Stomach (tissue), 8 donors: ENCODE measurements at regions not wholly inside any gene's neighbourhood (a gene's known extent, or its start where the extent isn't known, plus 50 kb on each side); places are given as distances from the start of the nearest gene placed in this dataset.

Experiments
- DNase-seq, 2 donors: peaks; one replicate each; pipeline versions ENCODE4 v3.0.0 to v3.0.0-alpha.2; 2013 to 2019
- H3K27ac ChIP-seq, 5 donors: fragments of 200-600 bp in 4 of 5; sonication (generic) in 4 of 5; one replicate each; pipeline ENCODE4 v1.5.1; 2013 to 2019; ENCODE audit warnings: mild to moderate bottlenecking in 1 of 5, moderate library complexity in 1 of 5
- H3K27me3 ChIP-seq, 3 donors: fragments of 200-600 bp; sonication (generic); one replicate each; pipeline ENCODE4 v1.5.1; 2017 to 2019; ENCODE audit warnings: mixed run types in 1 of 3
- H3K36me3 ChIP-seq, 4 donors: fragments of 200-600 bp; sonication (generic); 1 replicate in 3 of 4; 2 replicates in 1 of 4; pipeline ENCODE4 v1.5.1; 2016 to 2019
- H3K4me1 ChIP-seq, 4 donors: fragments of 200-600 bp; sonication (generic); one replicate each; pipeline ENCODE4 v1.5.1; 2016 to 2019
- H3K4me3 ChIP-seq, 4 donors: fragments of 200-600 bp; sonication (generic) in 3 of 4; one replicate each; pipeline ENCODE4 v1.5.1; 2016 to 2019; ENCODE audit warnings: mild to moderate bottlenecking in 1 of 4
- H3K9me3 ChIP-seq, 4 donors: fragments of 200-600 bp; sonication (generic); one replicate each; pipeline ENCODE4 v1.5.1; 2016 to 2019
- CTCF ChIP-seq, 7 experiments: fragments of 450-650 bp in 4 of 7; fragments of 200-600 bp in 3 of 7; sonication (generic) in 3 of 7; IDR thresholded peaks; one replicate each; pipeline ENCODE4 v1.5.1; 2016 to 2019; ENCODE audit warnings: antibody characterized with exemption in 7 of 7, control low read depth in 2 of 7, mild to moderate bottlenecking in 1 of 7
- EP300 ChIP-seq: sonication (generic); formaldehyde crosslinking; IDR thresholded peaks from one replicate; pipeline ENCODE4 v1.6.1; 2017; ENCODE audit warnings: antibody characterized with exemption
- POLR2A ChIP-seq, 4 donors: fragments of 450-650 bp; IDR thresholded peaks; one replicate each; pipeline ENCODE4 v1.6.1; 2016; ENCODE audit warnings: antibody characterized with exemption in 4 of 4, control low read depth in 2 of 4, mild to moderate bottlenecking in 1 of 4, moderate library complexity in 1 of 4
- POLR2AphosphoS5 ChIP-seq, 3 donors: sonication (generic); formaldehyde crosslinking; IDR thresholded peaks; one replicate each; pipeline ENCODE4 v1.6.1; 2016; ENCODE audit warnings: antibody characterized with exemption in 3 of 3
- WGBS, 5 donors: extraction: QIAGEN DNeasy Blood & Tissue Kit in 3 of 5; methylation state at CpG; one replicate each; pipeline versions ENCODE4 v1.1.5 to v1.1.7; 2013 to 2018; 5-methylcytosine and 5-hydroxymethylcytosine counted together
- intact Hi-C: fragments of 100-400 bp; cut with DNase I; formaldehyde crosslinking; loops from one replicate; pipeline ENCODE4 v1.15.1; 2023; ENCODE audit warnings: low total_unique reads
- donor health status: healthy with polysubstance abuse.
- donor health status: Bipolar disorder and iron deficiency.
- donor health status: healthy.

- 67 to 95% (median 89%) methylated on average over 8 of the region's 8 CpGs for WGBS, 5 donors
- peaks cover 15 to 42% (median 29%) of the 10 kb centered on the region in 4 donors for H3K4me1 ChIP-seq
- H3K27me3 ChIP-seq: no peaks in the 10 kb centered on the region
- DNase-seq: no peak
- H3K4me3 ChIP-seq: no peak overlapping the region
- no peak for TF ChIP-seq EP300
- TF ChIP-seq CTCF (IDR thresholded peaks at IDR 0.05): no peak
- no peak for TF ChIP-seq POLR2A (IDR thresholded peaks at IDR 0.05)
- no peak for TF ChIP-seq POLR2AphosphoS5 (IDR thresholded peaks at IDR 0.05)
- H3K27ac ChIP-seq: no peak overlapping the region
- H3K36me3 ChIP-seq: no peaks in the 10 kb centered on the region
- peaks cover 0 to 7% (median 0%) of the 10 kb centered on the region in 4 donors for H3K9me3 ChIP-seq
- intact Hi-C loops: no loop called here
Observed at GRCh38 chr1:94614168-94614815, 72.7 kb upstream of the F3 start.

GRCh38 chr1:94612525-94613204 lies 71.1 kb upstream of the F3 start:
- H3K36me3 ChIP-seq: no peaks in the 10 kb centered on the region
- DNase-seq: peak in 1 of 2 donors; percentile 53
- H3K27me3 ChIP-seq: no peaks in the 10 kb centered on the region
- H3K4me3 ChIP-seq: no peak overlapping the region
- TF ChIP-seq EP300 (no peak), CTCF (IDR thresholded peaks at IDR 0.05) (no peak), POLR2A (IDR thresholded peaks at IDR 0.05) (no peak), POLR2AphosphoS5 (IDR thresholded peaks at IDR 0.05) (no peak)
- H3K9me3 ChIP-seq: no peaks in the 10 kb centered on the region
- peak overlapping the region; percentile 48 to 85 (median 68) for H3K27ac ChIP-seq
- WGBS, 5 donors: 89 to 94% (median 92%) methylated on average over 7 of the region's 7 CpGs
- peaks cover 15 to 58% (median 36%) of the 10 kb centered on the region in 4 donors for H3K4me1 ChIP-seq
- intact Hi-C loops: no loop called here

GRCh38 chr1:94611681-94612475 lies 70.3 kb upstream of the F3 start:
- TF ChIP-seq CTCF (IDR thresholded peaks at IDR 0.05): no peak
- TF ChIP-seq POLR2AphosphoS5 (IDR thresholded peaks at IDR 0.05): peak in 2 of 3 donors; percentile 26 to 31
- TF ChIP-seq POLR2A (IDR thresholded peaks at IDR 0.05): no peak
- no peak for TF ChIP-seq EP300
- intact Hi-C loops: no loop called here
- Histone ChIP-seq H3K4me3 (no peak overlapping the region), H3K9me3 (no peaks in the 10 kb centered on the region), H3K27me3 (no peaks in the 10 kb centered on the region), H3K36me3 (no peaks in the 10 kb centered on the region), H3K4me1 (peaks cover 15 to 62% (median 38%) of the 10 kb centered on the region in 4 donors), H3K27ac (peak overlapping the region; percentile 48 to 85 (median 68))
- DNase-seq: peak in 1 of 2 donors; percentile 66
- WGBS, 5 donors: 41 to 62% (median 49%) methylated on average over 7 of the region's 7 CpGs

GRCh38 chr1:94609619-94610018 lies 68.1 kb upstream of the F3 start:
- Histone ChIP-seq H3K27me3 (no peaks in the 10 kb centered on the region), H3K9me3 (no peaks in the 10 kb centered on the region), H3K36me3 (no peaks in the 10 kb centered on the region), H3K4me1 (peaks cover 15 to 55% (median 35%) of the 10 kb centered on the region in 4 donors), H3K27ac (peak overlapping the region in 2 of 5 donors; percentile 67 to 72), H3K4me3 (no peak overlapping the region)
- DNase-seq: no peak
- 80 to 93% (median 87%) methylated on average over 8 of the region's 8 CpGs for WGBS, 5 donors
- intact Hi-C loops: no loop called here
- TF ChIP-seq POLR2A (IDR thresholded peaks at IDR 0.05): no peak
- no peak for TF ChIP-seq EP300
- no peak for TF ChIP-seq CTCF (IDR thresholded peaks at IDR 0.05)
- no peak for TF ChIP-seq POLR2AphosphoS5 (IDR thresholded peaks at IDR 0.05)
